ENCODE measurements at regions not wholly inside any gene's neighbourhood (a gene's known extent, or its start where the extent isn't known, plus 50 kb on each side); places are given as distances from the start of the nearest gene placed in this dataset.
A peak's percentile ranks its signal among the peaks of the same experiment; 100 is the strongest.

GRCh38 chr6:48747040-48747439, 636.0 kb upstream of the PTCHD4 start:
- Histone ChIP-seq H3K36me3 (replicated peaks) (no peaks in the 10 kb centered on the region), H3K4me3 (ENCODE audit: low read depth, low read length) (no peak overlapping the region), H3K27ac (no peak overlapping the region), H3K27me3 (replicated peaks) (no peaks in the 10 kb centered on the region)
- in situ Hi-C loops (cut with HindIII; ENCODE audit: low pct_ligation_motif_present, low sequenced_read_pairs), result no loop called here
- no peak for TF ChIP-seq CTCF (IDR thresholded peaks at IDR 0.05; ENCODE audit: low read depth, low read length, missing control alignments)
- DNase-seq, result no peak

GRCh38 chr6:48744948-48745347, 634.0 kb upstream of the PTCHD4 start:
- Histone ChIP-seq H3K36me3 (replicated peaks) (no peaks in the 10 kb centered on the region), H3K4me3 (ENCODE audit: low read depth, low read length) (no peak overlapping the region), H3K27ac (no peak overlapping the region), H3K27me3 (replicated peaks) (no peaks in the 10 kb centered on the region)
- no peak for DNase-seq
- in situ Hi-C loops (cut with HindIII; ENCODE audit: low pct_ligation_motif_present, low sequenced_read_pairs), result no loop called here
- TF ChIP-seq CTCF (IDR thresholded peaks at IDR 0.05; ENCODE audit: low read depth, low read length, missing control alignments), result no peak

GRCh38 chr6:48743738-48744137, 632.7 kb upstream of the PTCHD4 start:
- no peaks in the 10 kb centered on the region for H3K27me3 ChIP-seq (replicated peaks)
- DNase-seq, result no peak
- no peak for TF ChIP-seq CTCF (IDR thresholded peaks at IDR 0.05; ENCODE audit: low read depth, low read length, missing control alignments)
- no peak overlapping the region for H3K27ac ChIP-seq
- no peak overlapping the region for H3K4me3 ChIP-seq (ENCODE audit: low read depth, low read length)
- no peaks in the 10 kb centered on the region for H3K36me3 ChIP-seq (replicated peaks)
- in situ Hi-C loops (cut with HindIII; ENCODE audit: low pct_ligation_motif_present, low sequenced_read_pairs), result no loop called here

- Histone ChIP-seq H3K27ac (peak overlapping the region; percentile 39), H3K36me3 (replicated peaks) (no peaks in the 10 kb centered on the region), H3K27me3 (replicated peaks) (no peaks in the 10 kb centered on the region), H3K4me3 (ENCODE audit: low read depth, low read length) (no peak overlapping the region)
- no peak for TF ChIP-seq CTCF (IDR thresholded peaks at IDR 0.05; ENCODE audit: low read depth, low read length, missing control alignments)
- DNase-seq, result peak; percentile 20
- in situ Hi-C loops (cut with HindIII; ENCODE audit: low pct_ligation_motif_present, low sequenced_read_pairs), result no loop called here
Measured at GRCh38 chr6:48736501-48737206, 625.7 kb upstream of the PTCHD4 start.

GRCh38 chr6:48735846-48736245, 624.8 kb upstream of the PTCHD4 start:
- Histone ChIP-seq H3K27me3 (replicated peaks) (no peaks in the 10 kb centered on the region), H3K27ac (no peak overlapping the region), H3K4me3 (ENCODE audit: low read depth, low read length) (no peak overlapping the region), H3K36me3 (replicated peaks) (no peaks in the 10 kb centered on the region)
- in situ Hi-C loops (cut with HindIII; ENCODE audit: low pct_ligation_motif_present, low sequenced_read_pairs), result no loop called here
- DNase-seq, result no peak
- TF ChIP-seq CTCF (IDR thresholded peaks at IDR 0.05; ENCODE audit: low read depth, low read length, missing control alignments), result no peak

GRCh38 chr6:48733581-48733980, 622.6 kb upstream of the PTCHD4 start:
- Histone ChIP-seq H3K27me3 (replicated peaks) (no peaks in the 10 kb centered on the region), H3K36me3 (replicated peaks) (no peaks in the 10 kb centered on the region), H3K27ac (no peak overlapping the region), H3K4me3 (ENCODE audit: low read depth, low read length) (no peak overlapping the region)
- in situ Hi-C loops (cut with HindIII; ENCODE audit: low pct_ligation_motif_present, low sequenced_read_pairs), result no loop called here
- no peak for DNase-seq
- no peak for TF ChIP-seq CTCF (IDR thresholded peaks at IDR 0.05; ENCODE audit: low read depth, low read length, missing control alignments)
